Trophoblast cell (in vitro differentiated cells and primary cell): ENCODE measurements at regions not wholly inside any gene's neighbourhood (a gene's known extent, or its start where the extent isn't known, plus 50 kb on each side); places are given as distances from the start of the nearest gene placed in this dataset.

Source experiments
- DNase-seq, 2 donors: peaks; one replicate each; pipeline ENCODE4 v3.0.0-alpha.2; 2016
- H2AFZ ChIP-seq: 2 replicates; pipeline ENCODE4 v1.6.1; 2013; ENCODE audit warnings: low read length, moderate library complexity, mild to moderate bottlenecking; ENCODE audit not compliant: insufficient read depth, poor library complexity
- H2AK5ac ChIP-seq: 2 replicates; pipeline ENCODE4 v1.6.1; 2013; ENCODE audit warnings: mild to moderate bottlenecking, low read length
- H2BK120ac ChIP-seq: 2 replicates; pipeline ENCODE4 v1.6.1; 2013; ENCODE audit warnings: low read length, mild to moderate bottlenecking, moderate library complexity; ENCODE audit not compliant: insufficient read depth, poor library complexity
- H2BK12ac ChIP-seq: 2 replicates; pipeline ENCODE4 v1.6.1; 2013; ENCODE audit warnings: mild to moderate bottlenecking, low read length, moderate library complexity
- H2BK5ac ChIP-seq: 2 replicates; pipeline ENCODE4 v1.6.1; 2013; ENCODE audit warnings: low read length, low read depth, moderate library complexity, mild to moderate bottlenecking; ENCODE audit not compliant: poor library complexity
- H3K14ac ChIP-seq: 2 replicates; pipeline ENCODE4 v1.6.1; 2013; ENCODE audit warnings: mild to moderate bottlenecking, low read length
- H3K18ac ChIP-seq: 2 replicates; pipeline ENCODE4 v1.6.1; 2013; ENCODE audit warnings: mild to moderate bottlenecking, low read length
- H3K23ac ChIP-seq: 2 replicates; pipeline ENCODE4 v1.6.1; 2013; ENCODE audit warnings: low read length
- H3K27ac ChIP-seq: 2 replicates; pipeline ENCODE4 v1.5.1; 2013; ENCODE audit warnings: low read depth, mild to moderate bottlenecking, inconsistent platforms, low read length, moderate library complexity
- H3K27me3 ChIP-seq: 2 replicates; pipeline ENCODE4 v1.6.1; 2013; ENCODE audit warnings: inconsistent platforms, mild to moderate bottlenecking, low read length, moderate library complexity; ENCODE audit not compliant: insufficient read depth
- H3K36me3 ChIP-seq, 2 experiments: 1 replicate in 1 of 2; 2 replicates in 1 of 2; pipeline ENCODE4 v1.6.1; 2013; ENCODE audit warnings: low read length in 2 of 2, mild to moderate bottlenecking in 2 of 2, moderate library complexity in 1 of 2; ENCODE audit not compliant: insufficient read depth in 2 of 2, control insufficient read depth in 1 of 2
- H3K4ac ChIP-seq: 2 replicates; pipeline ENCODE4 v1.6.1; 2013; ENCODE audit warnings: low read depth, mild to moderate bottlenecking, low read length, moderate library complexity
- H3K4me1 ChIP-seq, 2 experiments: 1 replicate in 1 of 2; 2 replicates in 1 of 2; pipeline ENCODE4 v1.6.1; 2013; ENCODE audit warnings: low read length in 2 of 2, mild to moderate bottlenecking in 2 of 2, moderate library complexity in 1 of 2; ENCODE audit not compliant: insufficient read depth in 2 of 2, control insufficient read depth in 1 of 2
- H3K4me2 ChIP-seq: 2 replicates; pipeline ENCODE4 v1.6.1; 2013; ENCODE audit warnings: inconsistent platforms, mild to moderate bottlenecking, low read length, moderate library complexity
- H3K4me3 ChIP-seq: 2 replicates; pipeline ENCODE4 v1.5.1; 2013; ENCODE audit warnings: mild to moderate bottlenecking, low read depth, low read length, inconsistent platforms
- H3K79me1 ChIP-seq: one replicate; pipeline ENCODE4 v1.6.1; 2013; ENCODE audit warnings: low read length
- H3K79me2 ChIP-seq: 2 replicates; pipeline ENCODE4 v1.6.1; 2013; ENCODE audit warnings: low read length, mild to moderate bottlenecking; ENCODE audit not compliant: control insufficient read depth, insufficient read depth, poor library complexity
- H3K9ac ChIP-seq: 2 replicates; pipeline ENCODE4 v1.6.1; 2013; ENCODE audit warnings: mild to moderate bottlenecking, low read length
- H3K9me3 ChIP-seq: 2 replicates; pipeline ENCODE4 v1.6.1; 2013; ENCODE audit warnings: low read depth, mild to moderate bottlenecking, control low read depth, inconsistent platforms, low read length; ENCODE audit not compliant: insufficient read depth
- H4K12ac ChIP-seq: 2 replicates; pipeline ENCODE4 v1.6.1; 2013; ENCODE audit warnings: low read depth, mild to moderate bottlenecking, low read length, moderate library complexity
- H4K8ac ChIP-seq: 2 replicates; pipeline ENCODE4 v1.6.1; 2013; ENCODE audit warnings: low read depth, mild to moderate bottlenecking, low read length, moderate library complexity
- H4K91ac ChIP-seq: one replicate; pipeline ENCODE4 v1.6.1; 2013; ENCODE audit warnings: low read depth, mild to moderate bottlenecking, low read length, moderate library complexity
- WGBS: extraction: QIAGEN DNeasy Blood & Tissue Kit; methylation state at CpG from one replicate; pipeline ENCODE4 v1.1.7; 2013; ENCODE audit warnings: missing lambda C conversion rate; ENCODE audit not compliant: insufficient read length, insufficient coverage; ENCODE audit errors: extremely low coverage; 5-methylcytosine and 5-hydroxymethylcytosine counted together

DNA sequence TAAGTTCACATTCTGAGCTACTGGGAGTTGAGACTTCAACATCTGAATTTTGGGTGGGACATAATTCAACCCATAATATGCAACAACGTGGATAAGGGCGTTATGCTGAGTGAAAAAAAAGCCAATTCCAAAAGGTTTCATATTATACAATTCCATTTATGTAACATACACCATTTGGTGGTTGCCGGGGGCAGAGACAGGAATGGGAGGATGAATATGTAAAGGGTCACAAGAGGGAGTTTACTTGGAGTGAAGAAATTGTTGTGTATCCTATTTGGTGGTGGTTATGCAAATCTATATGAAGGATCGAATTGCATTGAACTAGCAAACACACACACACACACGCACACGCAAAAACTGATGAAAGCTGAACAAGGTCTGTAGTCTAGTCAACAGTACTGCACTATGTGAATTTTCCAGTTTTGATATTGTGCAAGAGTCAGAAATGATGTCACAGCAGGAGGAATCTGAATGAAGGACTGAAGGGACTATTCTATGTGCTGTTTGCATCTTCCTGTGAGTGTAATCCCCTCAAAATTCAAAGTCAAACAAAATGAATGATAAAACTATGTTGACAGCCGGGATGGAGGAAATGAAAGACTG lies 249.2 kb upstream of the HABP2 start:
- no peak overlapping the region for H3K23ac ChIP-seq

DNA sequence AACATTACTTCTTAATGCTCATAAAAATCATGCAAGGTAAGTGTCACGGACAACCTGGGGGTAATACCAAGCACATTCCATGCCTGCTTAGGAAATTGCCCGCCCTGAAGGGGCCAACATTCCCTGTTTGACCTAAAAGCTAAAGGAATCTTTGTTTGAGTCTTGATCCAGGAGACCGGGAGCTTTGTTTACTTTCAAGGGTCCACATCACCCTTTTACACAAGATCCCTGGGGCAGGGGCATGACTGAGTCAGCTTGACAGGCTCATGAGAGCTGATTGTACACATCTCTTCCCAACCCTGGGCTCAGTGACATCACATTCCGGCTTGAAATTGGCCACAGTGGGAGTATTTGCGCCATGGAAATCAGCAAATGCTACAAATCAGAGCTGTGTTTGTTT lies 248.1 kb upstream of the HABP2 start:
- Histone ChIP-seq H2BK120ac (no peak overlapping the region), H3K27me3 (no peaks in the 10 kb centered on the region), H3K14ac (no peak overlapping the region), H3K23ac (no peak overlapping the region), H2AK5ac (no peak overlapping the region), H3K9ac (no peak overlapping the region), H3K27ac (peak overlapping the region; percentile 60), H3K4me1 (peaks cover 12 to 17% of the 10 kb centered on the region in 2 experiments), H3K4me2 (peak overlapping the region; percentile 13), H3K18ac (no peak overlapping the region), H2AFZ (no peak overlapping the region), H4K91ac (no peak overlapping the region), H3K36me3 (no peaks in the 10 kb centered on the region), H4K8ac (no peak overlapping the region), H2BK12ac (peak overlapping the region; percentile 18), H3K9me3 (no peaks in the 10 kb centered on the region), H4K12ac (no peak overlapping the region), H3K4me3 (no peak overlapping the region), H2BK5ac (no peak overlapping the region), H3K79me1 (peaks cover 8% of the 10 kb centered on the region), H3K79me2 (no peaks in the 10 kb centered on the region), H3K4ac (no peak overlapping the region)
- DNase-seq, result peak; percentile 93 to 97
- no CpG with 5 or more reads among the region's 5 CpGs for WGBS

More for the DNA sequence above, 249.2 kb upstream of the HABP2 start:
- no peak overlapping the region for H4K8ac ChIP-seq
- no peak overlapping the region for H2AK5ac ChIP-seq
- H2BK12ac ChIP-seq, result no peak overlapping the region
- no peaks in the 10 kb centered on the region for H3K79me2 ChIP-seq
- no peak overlapping the region for H3K14ac ChIP-seq
- H3K79me1 ChIP-seq, result peaks cover 14% of the 10 kb centered on the region
- H3K36me3 ChIP-seq, result no peaks in the 10 kb centered on the region
- no peak overlapping the region for H3K27ac ChIP-seq
- H3K4me1 ChIP-seq, result peaks cover 17 to 22% of the 10 kb centered on the region in 2 experiments
- no peak overlapping the region for H2BK120ac ChIP-seq
- H4K12ac ChIP-seq, result no peak overlapping the region
- no peak overlapping the region for H2AFZ ChIP-seq
- no peak overlapping the region for H3K4me2 ChIP-seq
- no peak overlapping the region for H2BK5ac ChIP-seq
- H3K9me3 ChIP-seq, result no peaks in the 10 kb centered on the region
- H3K18ac ChIP-seq, result no peak overlapping the region
- peak overlapping the region; percentile 41 for H4K91ac ChIP-seq
- no peaks in the 10 kb centered on the region for H3K27me3 ChIP-seq
- H3K4me3 ChIP-seq, result no peak overlapping the region
- no peak overlapping the region for H3K4ac ChIP-seq
- no peak overlapping the region for H3K9ac ChIP-seq
- WGBS, result no CpG with 5 or more reads among the region's 7 CpGs
- peak; percentile 91 to 99 for DNase-seq

DNA sequence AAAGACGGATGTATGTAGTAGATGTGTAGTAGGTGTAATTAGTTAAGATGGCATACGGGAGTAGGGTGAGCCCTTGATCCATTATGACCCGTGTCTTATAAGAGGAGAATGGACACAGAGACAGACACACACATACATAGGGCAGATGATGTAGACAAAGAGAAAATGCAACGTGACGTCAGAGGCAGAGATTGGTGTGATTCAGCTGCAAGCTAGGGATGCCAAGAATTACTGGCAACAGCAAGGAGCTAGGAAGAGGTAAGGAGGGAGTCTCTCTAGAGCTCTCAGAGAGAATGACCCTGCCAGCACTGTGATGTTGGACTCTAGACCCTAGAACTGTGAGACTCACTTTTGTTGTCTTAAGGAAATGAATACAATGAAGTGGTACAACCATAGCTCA lies 247.0 kb upstream of the HABP2 start:
- no peak overlapping the region for H2BK12ac ChIP-seq
- no peak overlapping the region for H4K12ac ChIP-seq
- H3K27me3 ChIP-seq, result no peaks in the 10 kb centered on the region
- no peak overlapping the region for H4K8ac ChIP-seq
- H3K23ac ChIP-seq, result no peak overlapping the region
- H3K4ac ChIP-seq, result no peak overlapping the region
- no peak overlapping the region for H4K91ac ChIP-seq
- H3K79me1 ChIP-seq, result peaks cover 6% of the 10 kb centered on the region
- H3K4me3 ChIP-seq, result no peak overlapping the region
- H2BK5ac ChIP-seq, result no peak overlapping the region
- no peak overlapping the region for H2BK120ac ChIP-seq
- H3K4me1 ChIP-seq, result peaks cover 12 to 15% of the 10 kb centered on the region in 2 experiments
- H3K14ac ChIP-seq, result no peak overlapping the region
- no peak overlapping the region for H2AFZ ChIP-seq
- no peaks in the 10 kb centered on the region for H3K9me3 ChIP-seq
- no peaks in the 10 kb centered on the region for H3K79me2 ChIP-seq
- H3K18ac ChIP-seq, result no peak overlapping the region
- H3K9ac ChIP-seq, result no peak overlapping the region
- H2AK5ac ChIP-seq, result no peak overlapping the region
- no peak overlapping the region for H3K4me2 ChIP-seq
- H3K27ac ChIP-seq, result no peak overlapping the region
- peak; percentile 89 to 97 for DNase-seq
- H3K36me3 ChIP-seq, result no peaks in the 10 kb centered on the region
- no CpG with 5 or more reads among the region's 5 CpGs for WGBS

DNA sequence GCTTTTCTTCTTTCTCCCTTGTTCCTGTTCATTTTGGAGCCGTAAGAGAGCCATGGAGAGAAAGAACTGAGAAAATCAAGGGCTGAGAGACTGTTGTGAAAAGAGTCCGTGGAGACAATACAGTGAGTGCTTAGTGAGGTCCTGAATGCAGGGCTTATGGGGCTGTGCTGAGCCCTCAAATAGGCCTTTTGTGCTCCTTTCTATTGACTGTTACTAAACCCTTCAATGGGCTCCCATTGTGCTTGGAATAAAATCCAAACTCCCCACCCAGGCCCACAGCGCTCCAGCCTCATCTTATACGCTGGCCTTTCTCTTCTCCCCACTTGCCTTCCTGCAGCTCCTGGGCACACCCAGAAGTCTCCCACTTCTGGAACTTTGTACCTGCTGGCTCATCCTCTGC lies 243.1 kb upstream of the HABP2 start:
- Histone ChIP-seq H2AK5ac (no peak overlapping the region), H3K9ac (no peak overlapping the region), H3K4me2 (no peak overlapping the region), H4K8ac (no peak overlapping the region), H3K18ac (no peak overlapping the region), H3K4ac (no peak overlapping the region), H3K4me1 (peaks cover 7 to 9% of the 10 kb centered on the region in 2 experiments), H2BK12ac (no peak overlapping the region), H3K27me3 (no peaks in the 10 kb centered on the region), H4K12ac (no peak overlapping the region), H2AFZ (no peak overlapping the region), H3K9me3 (no peaks in the 10 kb centered on the region), H3K23ac (no peak overlapping the region), H3K14ac (no peak overlapping the region), H2BK120ac (no peak overlapping the region), H2BK5ac (no peak overlapping the region), H3K27ac (no peak overlapping the region), H3K4me3 (no peak overlapping the region), H3K79me2 (no peaks in the 10 kb centered on the region), H4K91ac (no peak overlapping the region), H3K79me1 (peaks cover 2% of the 10 kb centered on the region), H3K36me3 (no peaks in the 10 kb centered on the region)
- DNase-seq, result no peak
- WGBS, result no CpG with 5 or more reads among the region's 4 CpGs
